PC-9 (cell line): ENCODE measurements at regions not wholly inside any gene's neighbourhood (a gene's known extent, or its start where the extent isn't known, plus 50 kb on each side); places are given as distances from the start of the nearest gene placed in this dataset.
A peak's percentile ranks its signal among the peaks of the same experiment; 100 is the strongest.

ENCODE experiments used
- BruUV-seq: library from RNA; stranded (reverse); fragments of 400-500 nt; replicated peaks from 2 replicates; lab custom pipeline; 2021; lab: Mats Ljungman, UMichigan
- CTCF ChIA-PET: fragments of 300-600 bp; sonication (Branson Sonifier 250); formaldehyde crosslinking; loops from one replicate; lab custom pipeline; 2022; ENCODE audit warnings: antibody characterized with exemption; lab: Charles Lee
- POLR2A ChIA-PET: fragments of 300-600 bp; sonication (Branson Sonifier 250); formaldehyde crosslinking; loops from one replicate; lab custom pipeline; 2022; ENCODE audit warnings: antibody characterized with exemption; ENCODE audit not compliant: unreplicated experiment; lab: Charles Lee
- DNase-seq, 2 experiments: peaks; one replicate each; pipeline versions ENCODE4 v3.0.0 to v3.0.0-alpha.2; 2015 to 2022; ENCODE audit warnings: mixed read lengths in 1 of 2
- H2AFZ ChIP-seq: fragments of 200-600 bp; sonication (generic); 2 replicates; pipeline ENCODE4 v1.8.1; 2017; ENCODE audit warnings: antibody characterized with exemption
- H3F3A ChIP-seq: fragments of 200-600 bp; sonication (generic); 2 replicates; pipeline ENCODE4 v1.8.1; 2017; ENCODE audit warnings: antibody characterized with exemption, mild to moderate bottlenecking, low read depth; ENCODE audit not compliant: insufficient read depth
- H3K27ac ChIP-seq: fragments of 200-600 bp; sonication (generic); 2 replicates; pipeline ENCODE4 v1.6.1; 2016; ENCODE audit warnings: mixed run types
- H3K27me3 ChIP-seq: fragments of 200-600 bp; sonication (generic); 2 replicates; pipeline ENCODE4 v1.6.1; 2016; ENCODE audit warnings: low read depth, mixed run types; ENCODE audit not compliant: insufficient read depth
- H3K36me3 ChIP-seq: fragments of 200-600 bp; sonication (generic); 2 replicates; pipeline ENCODE4 v1.6.1; 2016; ENCODE audit warnings: low read depth, mixed run types
- H3K4me1 ChIP-seq: fragments of 200-600 bp; sonication (generic); replicated peaks from 2 replicates; pipeline ENCODE4 v1.6.1; 2016; ENCODE audit warnings: mixed run types; ENCODE audit not compliant: insufficient read depth
- H3K4me2 ChIP-seq: fragments of 200-600 bp; sonication (generic); 2 replicates; pipeline ENCODE4 v1.6.1; 2017; ENCODE audit warnings: mixed run types
- H3K4me3 ChIP-seq: fragments of 200-600 bp; sonication (generic); 2 replicates; pipeline ENCODE4 v1.6.1; 2016; ENCODE audit warnings: mixed run types
- H3K79me2 ChIP-seq: fragments of 200-600 bp; sonication (generic); 2 replicates; pipeline ENCODE4 v1.6.1; 2017; ENCODE audit warnings: low read depth, mixed run types
- H3K9me2 ChIP-seq: fragments of 200-600 bp; sonication (generic); 2 replicates; pipeline ENCODE4 v1.8.1; 2017; ENCODE audit warnings: mild to moderate bottlenecking; ENCODE audit not compliant: insufficient read depth
- H3K9me3 ChIP-seq: fragments of 200-600 bp; sonication (generic); 2 replicates; pipeline ENCODE4 v1.8.1; 2016; ENCODE audit warnings: low read depth; ENCODE audit not compliant: insufficient read depth
- H4K20me1 ChIP-seq: fragments of 200-600 bp; sonication (generic); 2 replicates; pipeline ENCODE4 v1.8.1; 2017; ENCODE audit not compliant: insufficient read depth
- EZH2 ChIP-seq: fragments of 200-600 bp; sonication (generic); IDR thresholded peaks from 2 replicates; pipeline ENCODE4 v1.8.0; 2017; ENCODE audit warnings: antibody characterized with exemption, low read depth
- intact Hi-C: fragments of 100-400 bp; cut with micrococcal nuclease; formaldehyde crosslinking; loops from one replicate; pipeline ENCODE4 v1.10.0; 2022; ENCODE audit not compliant: unreplicated experiment
- TF ChIP-seq, protein P1 (sequence below): fragments of 200-600 bp; sonication (generic); conservative IDR thresholded peaks from 2 replicates; pipeline ENCODE4 v1.6.1; 2017; ENCODE audit warnings: mixed run types, antibody characterized with exemption, mild to moderate bottlenecking, moderate library complexity

DNA sequence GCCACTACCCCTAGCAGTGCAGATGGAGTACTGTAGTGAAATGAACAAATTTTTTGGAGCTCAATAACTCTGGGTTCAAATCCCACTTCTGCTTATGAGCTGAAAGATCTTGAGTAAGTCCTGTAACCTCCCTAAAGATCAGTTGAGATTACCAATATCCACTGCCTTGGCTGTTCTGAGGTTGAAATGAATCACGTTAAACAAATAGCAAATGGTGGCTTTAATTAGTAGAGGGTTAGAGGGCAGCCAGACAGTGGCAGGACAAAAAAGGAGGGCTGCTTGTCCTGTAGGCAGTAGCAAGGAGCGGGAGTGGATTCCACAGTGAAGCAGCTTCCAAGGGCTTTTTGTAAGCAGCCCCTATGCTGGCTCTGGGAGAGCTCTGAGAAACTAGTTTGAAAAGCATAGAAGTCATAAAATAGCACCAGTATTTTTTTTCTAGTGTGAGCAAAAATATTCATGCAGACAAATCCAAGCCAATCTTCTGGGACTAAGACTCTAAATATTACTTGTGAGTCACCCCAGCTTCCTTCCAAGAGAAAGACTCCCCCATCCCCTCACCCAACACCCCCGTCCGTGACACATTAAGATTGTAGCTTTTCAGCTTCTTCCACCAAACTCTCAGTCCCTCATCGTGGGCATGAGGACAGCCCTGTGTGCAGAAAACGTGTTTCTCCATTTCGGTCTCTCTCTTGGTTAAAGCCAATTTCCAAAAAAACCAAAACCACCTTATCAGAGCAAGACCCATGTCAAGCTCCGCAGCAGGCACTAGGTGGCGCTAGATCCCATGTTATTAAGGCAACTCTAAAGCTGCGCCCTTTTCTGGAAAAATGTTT is 123.5 kb upstream of the LGALSL start:
- ChIA-PET POLR2A (interaction anchor here (0.5 to 0.7 kb wide), 7 partner anchors 71 to 800 kb away, joined by 3 to 10 read pairs (median 4); partner anchors contain the start of gene RAB1A), CTCF (interaction anchor here (0.6 to 1.7 kb wide), 17 partner anchors 12 to 582 kb away, joined by 3 to 9 read pairs (median 4); partner anchors contain the start of gene AFTPH)
- Histone ChIP-seq H3F3A (0 out of 2 replicates have a peak, but pooled peaks cover 10% of the 10 kb centered on the region), H3K4me3 (peak overlapping the region; percentile 44; the same call in 1 of the 2 replicates), H2AFZ (peak overlapping the region; percentile 69), H3K36me3 (no peaks in the 10 kb centered on the region), H4K20me1 (no peaks in the 10 kb centered on the region), H3K4me1 (peaks cover 22% of the 10 kb centered on the region), H3K9me2 (no peaks in the 10 kb centered on the region), H3K79me2 (no peaks in the 10 kb centered on the region), H3K27me3 (no peaks in the 10 kb centered on the region), H3K4me2 (peak overlapping the region; percentile 80), H3K27ac (no peak overlapping the region; the same call in 1 of the 2 replicates), H3K9me3 (no peaks in the 10 kb centered on the region)
- intact Hi-C loops, result loop anchor here (1.0 to 10.0 kb wide), 11 partner anchors 32 to 1244 kb away; partner anchors contain the start of genes LGALSL and PELI1
- TF ChIP-seq EZH2, result no peak
- TF ChIP-seq, protein P1, sequence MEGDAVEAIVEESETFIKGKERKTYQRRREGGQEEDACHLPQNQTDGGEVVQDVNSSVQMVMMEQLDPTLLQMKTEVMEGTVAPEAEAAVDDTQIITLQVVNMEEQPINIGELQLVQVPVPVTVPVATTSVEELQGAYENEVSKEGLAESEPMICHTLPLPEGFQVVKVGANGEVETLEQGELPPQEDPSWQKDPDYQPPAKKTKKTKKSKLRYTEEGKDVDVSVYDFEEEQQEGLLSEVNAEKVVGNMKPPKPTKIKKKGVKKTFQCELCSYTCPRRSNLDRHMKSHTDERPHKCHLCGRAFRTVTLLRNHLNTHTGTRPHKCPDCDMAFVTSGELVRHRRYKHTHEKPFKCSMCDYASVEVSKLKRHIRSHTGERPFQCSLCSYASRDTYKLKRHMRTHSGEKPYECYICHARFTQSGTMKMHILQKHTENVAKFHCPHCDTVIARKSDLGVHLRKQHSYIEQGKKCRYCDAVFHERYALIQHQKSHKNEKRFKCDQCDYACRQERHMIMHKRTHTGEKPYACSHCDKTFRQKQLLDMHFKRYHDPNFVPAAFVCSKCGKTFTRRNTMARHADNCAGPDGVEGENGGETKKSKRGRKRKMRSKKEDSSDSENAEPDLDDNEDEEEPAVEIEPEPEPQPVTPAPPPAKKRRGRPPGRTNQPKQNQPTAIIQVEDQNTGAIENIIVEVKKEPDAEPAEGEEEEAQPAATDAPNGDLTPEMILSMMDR, result peak; percentile 97
- peak; percentile 76 to 77 for DNase-seq
- no TSS peak for BruUV-seq

DNA sequence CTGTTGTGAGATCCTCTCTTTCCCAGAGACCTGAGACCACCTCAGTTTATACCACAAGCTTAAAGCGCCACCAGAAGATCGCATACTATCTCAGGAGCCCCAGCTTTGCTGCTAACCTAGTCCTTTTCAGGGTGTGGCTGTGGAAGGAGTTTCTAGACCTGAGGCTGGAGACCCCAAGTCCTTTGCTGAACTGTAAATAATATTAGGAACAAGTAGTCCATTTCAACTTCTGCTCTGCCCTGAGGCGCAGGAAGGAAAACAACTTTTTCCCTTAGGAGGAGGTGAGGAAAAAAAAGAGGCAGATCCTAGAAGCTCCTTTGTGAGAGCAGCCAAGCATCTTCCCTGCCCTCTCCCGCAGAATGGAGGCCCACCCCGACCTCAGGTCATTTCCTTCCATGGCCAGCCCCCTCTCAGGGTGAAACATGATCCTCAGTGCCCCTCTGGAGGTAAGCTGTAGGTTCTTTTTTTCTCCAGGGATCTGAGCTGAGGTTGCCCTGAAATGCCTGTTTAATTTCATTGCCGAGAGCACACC is 122.8 kb upstream of the LGALSL start:
- H2AFZ ChIP-seq, result peak overlapping the region; percentile 69; the same call in 1 of the 2 replicates
- H3K27me3 ChIP-seq, result no peaks in the 10 kb centered on the region
- no peaks in the 10 kb centered on the region for H3K79me2 ChIP-seq
- peak overlapping the region; percentile 80 for H3K4me2 ChIP-seq
- intact Hi-C loops, result loop anchor here (1.0 to 10.0 kb wide), 10 partner anchors 32 to 1244 kb away; partner anchors contain the start of genes LGALSL and PELI1
- H3K4me1 ChIP-seq, result peaks cover 22% of the 10 kb centered on the region
- ChIA-PET POLR2A (interaction anchor here (0.5 to 0.9 kb wide), 5 partner anchors 57 to 650 kb away, joined by 3 to 10 read pairs (median 3); no protein-coding TSS in a partner anchor), CTCF (interaction anchor here (0.6 to 1.7 kb wide), 13 partner anchors 29 to 558 kb away, joined by 3 to 9 read pairs (median 5); partner anchors contain the start of gene AFTPH)
- no peak for TF ChIP-seq EZH2
- TF ChIP-seq, protein P1, result peak; percentile 49; the same call in 1 of the 2 replicates
- no peaks in the 10 kb centered on the region for H4K20me1 ChIP-seq
- H3K27ac ChIP-seq, result peak overlapping the region; percentile 36; the same call in 1 of the 2 replicates
- no peaks in the 10 kb centered on the region for H3K36me3 ChIP-seq
- peak in 1 of 2 experiments; percentile 37 for DNase-seq
- H3K9me3 ChIP-seq, result no peaks in the 10 kb centered on the region
- no peaks in the 10 kb centered on the region for H3K9me2 ChIP-seq
- BruUV-seq, result no TSS peak
- H3F3A ChIP-seq, result 0 out of 2 replicates have a peak, but pooled peaks cover 10% of the 10 kb centered on the region
- peak overlapping the region; percentile 44; the same call in 1 of the 2 replicates for H3K4me3 ChIP-seq
